H1 (cell line): ENCODE measurements at regions not wholly inside any gene's neighbourhood (a gene's known extent, or its start where the extent isn't known, plus 50 kb on each side); places are given as distances from the start of the nearest gene placed in this dataset.

ENCODE experiments used
- CTCF ChIA-PET: fragments of 300-600 bp; sonication (Branson Sonifier 250); formaldehyde crosslinking; loops from one replicate; lab custom pipeline; 2021; ENCODE audit not compliant: partially characterized antibody; lab: Charles Lee
- POLR2A ChIA-PET: fragments of 300-600 bp; sonication (Branson Sonifier 250); formaldehyde crosslinking; loops from one replicate; lab custom pipeline; 2021; ENCODE audit warnings: inconsistent platforms; ENCODE audit not compliant: partially characterized antibody; lab: Charles Lee
- DNase-seq, 2 experiments: peaks; one replicate each; pipeline versions ENCODE4 v3.0.0 to v3.0.0-alpha.2; 2010 to 2022; ENCODE audit warnings: low spot score in 2 of 2, low read depth in 1 of 2, mixed read lengths in 1 of 2
- FAIRE-seq: peaks from 2 replicates; lab custom pipeline; 2011; peaks lifted over from hg19 to GRCh38; lab: Jason Lieb, UNC
- H2AFZ ChIP-seq: 2 replicates; pipeline ENCODE4 v1.8.1; 2012; ENCODE audit warnings: low read length, inconsistent platforms
- H2AK5ac ChIP-seq: 2 replicates; pipeline ENCODE4 v1.6.1; 2013; ENCODE audit warnings: low read depth, low read length
- H2BK120ac ChIP-seq: replicated peaks from 2 replicates; pipeline ENCODE3; 2013; ENCODE audit warnings: low read depth, low read length, inconsistent platforms
- H2BK12ac ChIP-seq: 2 replicates; pipeline ENCODE4 v1.6.1; 2013; ENCODE audit warnings: low read depth, low read length
- H2BK15ac ChIP-seq: 2 replicates; pipeline ENCODE4 v1.6.1; 2013; ENCODE audit warnings: low read length
- H2BK20ac ChIP-seq: 2 replicates; pipeline ENCODE4 v1.6.1; 2013; ENCODE audit warnings: low read length
- H2BK5ac ChIP-seq: 2 replicates; pipeline ENCODE4 v1.6.1; 2013; ENCODE audit warnings: low read depth, low read length
- H3K14ac ChIP-seq: 2 replicates; pipeline ENCODE4 v1.6.1; 2013; ENCODE audit warnings: inconsistent platforms; ENCODE audit not compliant: insufficient read length
- H3K18ac ChIP-seq: 2 replicates; pipeline ENCODE4 v1.6.1; 2013; ENCODE audit warnings: low read length; ENCODE audit errors: extremely low read depth
- H3K23ac ChIP-seq: 2 replicates; pipeline ENCODE4 v1.6.1; 2013; ENCODE audit warnings: inconsistent platforms; ENCODE audit not compliant: insufficient read length
- H3K23me2 ChIP-seq: 2 replicates; pipeline ENCODE4 v1.6.1; 2013; ENCODE audit warnings: low read depth, low read length
- H3K27ac ChIP-seq: 2 replicates; pipeline ENCODE4 v1.6.1; 2011; ENCODE audit warnings: low read depth, low read length, inconsistent platforms
- H3K27me3 ChIP-seq, 4 experiments: replicated peaks in 1 of 4; 1 replicate in 1 of 4; 2 replicates in 3 of 4; pipeline versions ENCODE4 v1.6.1 to v1.8.1; 2011 to 2013; ENCODE audit warnings: low read length in 3 of 4, mild to moderate bottlenecking in 3 of 4, inconsistent platforms in 2 of 4, mixed read lengths in 2 of 4, moderate library complexity in 1 of 4; ENCODE audit not compliant: control insufficient read depth in 3 of 4, insufficient read depth in 3 of 4; ENCODE audit errors: extremely low read depth in 1 of 4
- H3K36me3 ChIP-seq, 4 experiments: 2 replicates each; pipeline versions ENCODE4 v1.6.1 to v1.8.1; 2011 to 2013; ENCODE audit warnings: mild to moderate bottlenecking in 4 of 4, low read length in 3 of 4, moderate library complexity in 2 of 4, control low read depth in 1 of 4, inconsistent platforms in 1 of 4; ENCODE audit not compliant: insufficient read depth in 4 of 4, control insufficient read depth in 2 of 4
- H3K4ac ChIP-seq: replicated peaks from 2 replicates; pipeline ENCODE3; 2013; ENCODE audit warnings: low read length, low read depth, mixed read lengths, inconsistent platforms; ENCODE audit not compliant: insufficient read length
- H3K4me1 ChIP-seq, 4 experiments: replicated peaks in 1 of 4; 1 replicate in 1 of 4; 2 replicates in 3 of 4; pipeline versions ENCODE4 v1.6.1 to v1.8.1; 2011 to 2013; ENCODE audit warnings: low read length in 3 of 4, inconsistent platforms in 2 of 4, mixed read lengths in 1 of 4; ENCODE audit not compliant: insufficient read depth in 4 of 4, control insufficient read depth in 3 of 4
- H3K4me2 ChIP-seq, 2 experiments: 2 replicates each; pipeline versions ENCODE4 v1.6.1 to v1.8.1; 2011 to 2013; ENCODE audit warnings: low read depth in 2 of 2, low read length in 2 of 2, control low read depth in 1 of 2, inconsistent platforms in 1 of 2, mild to moderate bottlenecking in 1 of 2; ENCODE audit not compliant: insufficient read depth in 1 of 2
- H3K4me3 ChIP-seq, 4 experiments: fragments of 200-600, 300-600 bp in 1 of 4; sonication (generic), shearing (Covaris generic), sonication (Bioruptor Twin) in 1 of 4; 2 replicates each; pipeline versions ENCODE4 v1.5.1 to v1.8.1; 2011 to 2016; ENCODE audit warnings: low read length in 4 of 4, low read depth in 3 of 4, control low read depth in 2 of 4, inconsistent platforms in 2 of 4, mild to moderate bottlenecking in 2 of 4, mixed read lengths in 1 of 4, moderate library complexity in 1 of 4; ENCODE audit not compliant: insufficient read depth in 2 of 4; ENCODE audit errors: extremely low read depth in 1 of 4
- H3K56ac ChIP-seq: replicated peaks from 2 replicates; pipeline ENCODE3; 2013; ENCODE audit warnings: low read depth, mild to moderate bottlenecking, mixed read lengths, low read length, inconsistent platforms; ENCODE audit not compliant: insufficient read length
- H3K79me1 ChIP-seq: 2 replicates; pipeline ENCODE4 v1.6.1; 2013; ENCODE audit warnings: low read depth, low read length, control low read depth
- H3K79me2 ChIP-seq, 2 experiments: 2 replicates each; pipeline versions ENCODE4 v1.6.1 to v1.8.1; 2012 to 2013; ENCODE audit warnings: low read length in 2 of 2, mild to moderate bottlenecking in 2 of 2, inconsistent platforms in 1 of 2; ENCODE audit not compliant: insufficient read depth in 2 of 2, control insufficient read depth in 1 of 2
- H3K9ac ChIP-seq, 4 experiments: replicated peaks in 1 of 4; 1 replicate in 1 of 4; 2 replicates in 3 of 4; pipeline versions ENCODE4 v1.6.1 to v1.8.1; 2011 to 2013; ENCODE audit warnings: low read depth in 3 of 4, low read length in 3 of 4, control low read depth in 2 of 4, mild to moderate bottlenecking in 2 of 4, moderate library complexity in 2 of 4, inconsistent platforms in 1 of 4; ENCODE audit errors: extremely low read depth in 1 of 4
- H3K9me3 ChIP-seq, 2 experiments: 2 replicates each; pipeline versions ENCODE4 v1.6.1 to v1.8.1; 2012 to 2013; ENCODE audit warnings: mild to moderate bottlenecking in 2 of 2, moderate library complexity in 2 of 2, control low read depth in 1 of 2, inconsistent platforms in 1 of 2, low read depth in 1 of 2, low read length in 1 of 2, mixed read lengths in 1 of 2; ENCODE audit not compliant: insufficient read depth in 2 of 2
- H4K20me1 ChIP-seq, 2 experiments: replicated peaks in 1 of 2; 2 replicates each; pipeline versions ENCODE3 to v1.8.1; 2011 to 2013; ENCODE audit warnings: inconsistent platforms in 2 of 2, low read length in 2 of 2, mild to moderate bottlenecking in 1 of 2; ENCODE audit not compliant: insufficient read depth in 2 of 2, control insufficient read depth in 1 of 2
- H4K5ac ChIP-seq: 2 replicates; pipeline ENCODE4 v1.6.1; 2013; ENCODE audit warnings: low read length, low read depth, mixed read lengths, inconsistent platforms; ENCODE audit not compliant: insufficient read length
- H4K8ac ChIP-seq: 2 replicates; pipeline ENCODE4 v1.8.0; 2013; ENCODE audit warnings: mild to moderate bottlenecking, moderate library complexity, low read length, inconsistent platforms; ENCODE audit not compliant: insufficient read depth; ENCODE audit errors: extremely low read depth
- H4K91ac ChIP-seq: replicated peaks from 2 replicates; pipeline ENCODE3; 2013; ENCODE audit warnings: low read length, mixed read lengths, inconsistent platforms; ENCODE audit not compliant: insufficient read length
- CBX8 ChIP-seq: fragments of 300-800, 300-1000 bp; sonication (generic); IDR thresholded peaks from 2 replicates; pipeline ENCODE4 v1.7.1; 2016; ENCODE audit warnings: low read depth, low read length, borderline replicate concordance
- CTCF ChIP-seq, 3 experiments: IDR thresholded peaks; 1 replicate in 2 of 3; 2 replicates in 1 of 3; pipeline versions ENCODE4 v1.5.1 to v1.6.1; 2011; ENCODE audit warnings: low read length in 3 of 3, mild to moderate bottlenecking in 3 of 3, inconsistent platforms in 2 of 3, low read depth in 1 of 3, moderate library complexity in 1 of 3; ENCODE audit not compliant: insufficient read depth in 1 of 3; ENCODE audit errors: control extremely low read depth in 1 of 3
- EP300 ChIP-seq, 2 experiments: IDR thresholded peaks; 1 replicate in 1 of 2; 2 replicates in 1 of 2; pipeline ENCODE4 v1.6.1; 2011 to 2012; ENCODE audit warnings: low read depth in 2 of 2, low read length in 2 of 2, mild to moderate bottlenecking in 2 of 2, borderline replicate concordance in 1 of 2, inconsistent platforms in 1 of 2, moderate library complexity in 1 of 2
- FOSL1 ChIP-seq: IDR thresholded peaks from 2 replicates; pipeline ENCODE4 v1.6.1; 2011; ENCODE audit warnings: mild to moderate bottlenecking, low read depth, low read length, moderate library complexity; ENCODE audit not compliant: insufficient read depth
- HDAC2 ChIP-seq, 2 experiments: fragments of 300-600 bp in 1 of 2; sonication (generic) in 1 of 2; IDR thresholded peaks; 2 replicates each; pipeline ENCODE4 v1.6.1; 2011 to 2012; ENCODE audit warnings: low read depth in 2 of 2, low read length in 2 of 2, mild to moderate bottlenecking in 2 of 2, moderate library complexity in 2 of 2, borderline replicate concordance in 1 of 2, inconsistent platforms in 1 of 2
- KDM4A ChIP-seq: IDR thresholded peaks from one replicate; pipeline ENCODE4 v1.7.1; 2012; ENCODE audit warnings: low read depth, mild to moderate bottlenecking, moderate library complexity, low read length, inconsistent platforms; ENCODE audit not compliant: severe bottlenecking
- RNF2 ChIP-seq: fragments of 200-900, 300-1000 bp; sonication (generic); IDR thresholded peaks from 2 replicates; pipeline ENCODE4 v1.7.1; 2016; ENCODE audit warnings: borderline replicate concordance, low read depth, mild to moderate bottlenecking, antibody characterized with exemption, low read length; ENCODE audit not compliant: poor library complexity, severe bottlenecking; ENCODE audit errors: missing control alignments
- TAF7 ChIP-seq: optimal IDR thresholded peaks from 2 replicates; pipeline ENCODE3; 2011; ENCODE audit warnings: low read depth, mild to moderate bottlenecking, inconsistent platforms, low read length, moderate library complexity, borderline replicate concordance
- USF2 ChIP-seq: IDR thresholded peaks from 2 replicates; pipeline ENCODE4 v1.6.1; 2011; ENCODE audit warnings: low read length, improper control_type of control experiment
- WGBS, 2 experiments: shearing (Covaris generic) in 1 of 2; methylation state at CpG; one replicate each; pipeline versions ENCODE4 v1.1.6 to v1.1.7; 2013 to 2015; ENCODE audit warnings: low lambda C conversion rate in 2 of 2, mixed read lengths in 2 of 2, inconsistent platforms in 1 of 2, low coverage in 1 of 2, missing lambda C conversion rate in 1 of 2; ENCODE audit not compliant: insufficient replicate concordance in 2 of 2, insufficient coverage in 1 of 2, insufficient read length in 1 of 2; ENCODE audit errors: extremely low coverage in 1 of 2, missing lambda C conversion rate in 1 of 2; 5-methylcytosine and 5-hydroxymethylcytosine counted together

GRCh38 chr1:38523568-38523939, 336.0 kb downstream of the RRAGC start:
- Histone ChIP-seq H3K79me2 (no peaks in the 10 kb centered on the region), H3K4me2 (no peak overlapping the region), H2BK15ac (no peak overlapping the region), H2AFZ (no peak overlapping the region), H3K56ac (no peak overlapping the region), H3K79me1 (no peaks in the 10 kb centered on the region; the same call in 1 of the 2 replicates), H3K4ac (no peak overlapping the region), H4K5ac (no peak overlapping the region), H3K9me3 (no peaks in the 10 kb centered on the region), H3K14ac (no peak overlapping the region), H4K8ac (no peak overlapping the region), H3K4me3 (no peak overlapping the region), H4K20me1 (no peaks in the 10 kb centered on the region), H2BK5ac (no peak overlapping the region), H2BK12ac (no peak overlapping the region), H3K9ac (no peak overlapping the region), H3K4me1 (no peaks in the 10 kb centered on the region), H3K18ac (no peak overlapping the region), H3K23ac (no peak overlapping the region), H2BK120ac (no peak overlapping the region), H2AK5ac (no peak overlapping the region), H3K23me2 (no peaks in the 10 kb centered on the region), H2BK20ac (no peak overlapping the region), H3K27me3 (peaks cover 0 to 1% (median 0%) of the 10 kb centered on the region in 4 experiments; a peak in 1 of 7 replicates), H4K91ac (no peak overlapping the region), H3K36me3 (no peaks in the 10 kb centered on the region), H3K27ac (no peak overlapping the region)
- WGBS, 2 experiments = 86% methylated on average over 7 of the region's 7 CpGs; no CpG with 5 or more reads in 1 of the 2 experiments
- ChIA-PET CTCF (interaction anchor here (0.7 to 1.6 kb wide), 3 partner anchors 21 to 53 kb away, joined by 4 to 5 read pairs (median 5); no protein-coding TSS in a partner anchor), POLR2A (no interaction called here)
- FAIRE-seq (no peak), DNase-seq (no peak)
- no peak for TF ChIP-seq CBX8
- no peak for TF ChIP-seq EP300 (IDR thresholded peaks at IDR 0.05; ENCODE audit: borderline replicate concordance in 1 of 2, low read depth in 2 of 2, low read length in 2 of 2)
- TF ChIP-seq HDAC2 (IDR thresholded peaks at IDR 0.05; ENCODE audit: borderline replicate concordance in 1 of 2, low read depth in 2 of 2, low read length in 2 of 2) = no peak
- no peak for TF ChIP-seq RNF2
- no peak for TF ChIP-seq USF2
- TF ChIP-seq KDM4A = no peak
- TF ChIP-seq CTCF (IDR thresholded peaks at IDR 0.05; ENCODE audit: control extremely low read depth in 1 of 3, insufficient read depth in 1 of 3, low read depth in 1 of 3, low read length in 3 of 3) = no peak
- TF ChIP-seq TAF7 = no peak
- TF ChIP-seq FOSL1 = no peak
